NB4 (cell line): ENCODE measurements at regions not wholly inside any gene's neighbourhood (a gene's known extent, or its start where the extent isn't known, plus 50 kb on each side); places are given as distances from the start of the nearest gene placed in this dataset.

Experiments used
- MYC ChIP-seq: IDR thresholded peaks from 2 replicates; pipeline ENCODE4 v1.6.1; 2011; ENCODE audit warnings: low read depth, low read length
- POLR2A ChIP-seq: IDR thresholded peaks from 2 replicates; pipeline ENCODE4 v1.6.1; 2011; ENCODE audit warnings: mild to moderate bottlenecking; ENCODE audit not compliant: insufficient read length; ENCODE audit errors: extremely low read depth
- TF ChIP-seq, protein P1 (sequence below): IDR thresholded peaks from one replicate; pipeline ENCODE4 v1.5.1; 2012; ENCODE audit warnings: low read depth, low read length
- TF ChIP-seq, protein P2 (sequence below): IDR thresholded peaks from 2 replicates; pipeline ENCODE4 v1.6.1; 2011; ENCODE audit warnings: low read depth, low read length

DNA sequence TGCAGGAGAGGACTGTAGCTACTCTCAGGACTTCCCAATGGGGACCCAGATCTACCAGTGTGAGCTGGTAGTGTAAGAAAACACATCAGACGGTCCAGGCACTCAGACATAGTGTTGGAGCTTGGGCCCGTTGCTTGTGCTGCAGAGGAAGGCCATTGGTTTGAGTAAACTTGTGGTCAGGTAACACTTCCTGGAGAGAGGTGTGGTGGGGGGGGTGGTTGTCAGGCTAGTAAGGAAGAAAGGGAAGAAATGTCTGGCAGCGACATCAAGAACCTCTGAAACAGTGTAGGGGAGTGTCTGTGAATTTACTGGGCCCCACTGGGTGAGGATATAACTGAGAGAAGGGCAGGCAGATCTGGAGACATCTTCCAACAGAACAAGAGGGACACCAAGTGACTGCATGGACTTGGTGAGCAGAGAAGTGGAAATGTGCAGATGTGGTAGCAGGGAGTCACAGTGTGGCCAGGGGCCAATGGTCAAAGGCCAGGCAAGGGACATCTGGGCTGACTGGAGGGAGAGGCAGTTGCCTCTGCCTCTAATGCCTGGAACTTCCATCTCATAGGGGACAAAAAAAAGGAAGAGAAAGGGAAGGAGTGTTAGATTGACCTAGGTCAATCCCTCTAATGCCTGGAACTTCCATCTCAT lies 63.7 kb upstream of the MRPS22 start:
- TF ChIP-seq, protein P1, sequence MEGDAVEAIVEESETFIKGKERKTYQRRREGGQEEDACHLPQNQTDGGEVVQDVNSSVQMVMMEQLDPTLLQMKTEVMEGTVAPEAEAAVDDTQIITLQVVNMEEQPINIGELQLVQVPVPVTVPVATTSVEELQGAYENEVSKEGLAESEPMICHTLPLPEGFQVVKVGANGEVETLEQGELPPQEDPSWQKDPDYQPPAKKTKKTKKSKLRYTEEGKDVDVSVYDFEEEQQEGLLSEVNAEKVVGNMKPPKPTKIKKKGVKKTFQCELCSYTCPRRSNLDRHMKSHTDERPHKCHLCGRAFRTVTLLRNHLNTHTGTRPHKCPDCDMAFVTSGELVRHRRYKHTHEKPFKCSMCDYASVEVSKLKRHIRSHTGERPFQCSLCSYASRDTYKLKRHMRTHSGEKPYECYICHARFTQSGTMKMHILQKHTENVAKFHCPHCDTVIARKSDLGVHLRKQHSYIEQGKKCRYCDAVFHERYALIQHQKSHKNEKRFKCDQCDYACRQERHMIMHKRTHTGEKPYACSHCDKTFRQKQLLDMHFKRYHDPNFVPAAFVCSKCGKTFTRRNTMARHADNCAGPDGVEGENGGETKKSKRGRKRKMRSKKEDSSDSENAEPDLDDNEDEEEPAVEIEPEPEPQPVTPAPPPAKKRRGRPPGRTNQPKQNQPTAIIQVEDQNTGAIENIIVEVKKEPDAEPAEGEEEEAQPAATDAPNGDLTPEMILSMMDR: no peak
- no peak for TF ChIP-seq POLR2A
- TF ChIP-seq, protein P2, sequence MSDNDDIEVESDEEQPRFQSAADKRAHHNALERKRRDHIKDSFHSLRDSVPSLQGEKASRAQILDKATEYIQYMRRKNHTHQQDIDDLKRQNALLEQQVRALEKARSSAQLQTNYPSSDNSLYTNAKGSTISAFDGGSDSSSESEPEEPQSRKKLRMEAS: no peak
- no peak for TF ChIP-seq MYC
